Omental fat pad (tissue), 3 donors: ENCODE measurements at regions not wholly inside any gene's neighbourhood (a gene's known extent, or its start where the extent isn't known, plus 50 kb on each side); places are given as distances from the start of the nearest gene placed in this dataset.
"Not testable (repeated sequence)": the region's sequence is repeated elsewhere in the genome, so short reads cannot be mapped to it uniquely, and the experiment has no call there.

Experiments used
- ATAC-seq: fragments of 150-250 bp; one replicate; pipeline ENCODE4 v1.9.1; 2016; ENCODE audit warnings: mild to moderate bottlenecking, moderate library complexity; ENCODE audit not compliant: low FRiP score
- DNase-seq: peaks from one replicate; pipeline ENCODE4 v3.0.0-alpha.2; 2019; ENCODE audit warnings: low spot score
- TF ChIP-seq, protein P1 (sequence below), 3 donors: fragments of 450-650 bp; IDR thresholded peaks; one replicate each; pipeline ENCODE4 v1.5.1; 2016 to 2017; ENCODE audit warnings: antibody characterized with exemption in 3 of 3, mild to moderate bottlenecking in 3 of 3, moderate library complexity in 2 of 3

DNA sequence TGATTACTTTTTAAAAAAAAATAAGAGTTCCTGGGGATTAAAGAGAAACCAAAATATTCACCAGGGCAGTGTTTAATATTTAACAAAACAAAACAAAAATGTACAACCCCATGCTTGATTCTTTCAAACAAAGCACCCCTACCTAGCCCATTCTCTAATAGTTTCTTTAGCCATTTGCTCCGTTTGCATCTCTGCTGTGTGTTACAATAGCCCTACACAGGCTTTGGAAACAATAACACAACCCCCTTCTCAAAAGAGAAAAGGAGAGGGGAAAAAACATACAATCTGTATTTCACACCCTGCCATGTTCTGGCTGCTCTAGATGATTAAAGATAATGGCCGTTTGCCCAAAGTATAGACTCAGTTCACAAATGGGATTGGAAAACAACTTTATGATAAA lies 302.9 kb downstream of the CPS1 start:
- TF ChIP-seq, protein P1, sequence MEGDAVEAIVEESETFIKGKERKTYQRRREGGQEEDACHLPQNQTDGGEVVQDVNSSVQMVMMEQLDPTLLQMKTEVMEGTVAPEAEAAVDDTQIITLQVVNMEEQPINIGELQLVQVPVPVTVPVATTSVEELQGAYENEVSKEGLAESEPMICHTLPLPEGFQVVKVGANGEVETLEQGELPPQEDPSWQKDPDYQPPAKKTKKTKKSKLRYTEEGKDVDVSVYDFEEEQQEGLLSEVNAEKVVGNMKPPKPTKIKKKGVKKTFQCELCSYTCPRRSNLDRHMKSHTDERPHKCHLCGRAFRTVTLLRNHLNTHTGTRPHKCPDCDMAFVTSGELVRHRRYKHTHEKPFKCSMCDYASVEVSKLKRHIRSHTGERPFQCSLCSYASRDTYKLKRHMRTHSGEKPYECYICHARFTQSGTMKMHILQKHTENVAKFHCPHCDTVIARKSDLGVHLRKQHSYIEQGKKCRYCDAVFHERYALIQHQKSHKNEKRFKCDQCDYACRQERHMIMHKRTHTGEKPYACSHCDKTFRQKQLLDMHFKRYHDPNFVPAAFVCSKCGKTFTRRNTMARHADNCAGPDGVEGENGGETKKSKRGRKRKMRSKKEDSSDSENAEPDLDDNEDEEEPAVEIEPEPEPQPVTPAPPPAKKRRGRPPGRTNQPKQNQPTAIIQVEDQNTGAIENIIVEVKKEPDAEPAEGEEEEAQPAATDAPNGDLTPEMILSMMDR (IDR thresholded peaks at IDR 0.05): no peak
- DNase-seq (no peak), ATAC-seq (no peak)

DNA sequence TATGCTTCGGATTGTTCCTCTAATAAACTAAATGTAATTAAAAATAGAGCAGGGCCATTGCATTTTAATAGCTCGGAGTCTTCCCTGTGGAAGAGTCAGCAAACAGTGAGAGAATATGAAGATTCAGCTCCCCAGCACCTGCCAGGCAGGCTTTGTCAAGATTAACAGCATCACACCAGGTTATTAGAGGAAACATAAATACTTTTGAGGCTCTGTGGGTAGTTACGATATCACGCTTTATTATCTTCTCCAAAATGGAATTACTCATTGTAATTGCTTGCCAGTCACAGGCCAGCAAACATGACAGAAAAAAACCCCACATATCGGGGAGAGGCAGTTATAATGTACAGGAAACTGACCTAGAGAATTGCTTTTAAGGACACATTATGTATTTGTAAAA lies 303.9 kb downstream of the CPS1 start:
- DNase-seq (no peak), ATAC-seq (no peak)
- TF ChIP-seq, protein P1 (IDR thresholded peaks at IDR 0.05): no peak

DNA sequence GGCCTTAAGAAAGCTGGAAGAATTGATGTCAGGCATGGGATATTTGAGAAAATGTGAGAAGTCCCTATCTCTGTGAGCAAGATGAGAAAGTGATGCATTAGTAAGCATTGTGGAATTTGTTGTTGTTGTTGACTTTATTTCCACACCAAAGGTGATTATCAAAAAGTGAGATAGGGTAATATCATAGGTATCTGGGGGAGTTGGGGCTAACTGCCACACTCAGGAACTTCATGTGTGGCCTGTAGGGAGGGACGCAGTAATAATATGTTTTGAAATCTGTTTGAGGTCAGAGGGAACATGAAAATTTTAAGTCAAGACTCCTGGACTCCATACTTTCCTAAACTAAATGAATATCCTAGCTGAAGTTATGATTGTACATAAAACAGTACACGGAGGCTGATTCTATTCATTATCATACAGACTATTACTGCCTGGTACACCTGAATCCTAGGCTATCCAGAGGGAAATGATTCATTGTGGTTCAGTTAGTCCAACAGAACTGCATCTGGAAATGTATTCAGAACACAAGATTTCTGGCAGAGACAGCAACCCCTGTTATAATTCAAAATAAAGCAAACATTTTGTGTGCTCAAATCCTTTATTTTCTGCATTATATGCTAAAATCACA lies 304.8 kb downstream of the CPS1 start:
- DNase-seq (no peak), ATAC-seq (no peak)
- TF ChIP-seq, protein P1 (IDR thresholded peaks at IDR 0.05): no peak

DNA sequence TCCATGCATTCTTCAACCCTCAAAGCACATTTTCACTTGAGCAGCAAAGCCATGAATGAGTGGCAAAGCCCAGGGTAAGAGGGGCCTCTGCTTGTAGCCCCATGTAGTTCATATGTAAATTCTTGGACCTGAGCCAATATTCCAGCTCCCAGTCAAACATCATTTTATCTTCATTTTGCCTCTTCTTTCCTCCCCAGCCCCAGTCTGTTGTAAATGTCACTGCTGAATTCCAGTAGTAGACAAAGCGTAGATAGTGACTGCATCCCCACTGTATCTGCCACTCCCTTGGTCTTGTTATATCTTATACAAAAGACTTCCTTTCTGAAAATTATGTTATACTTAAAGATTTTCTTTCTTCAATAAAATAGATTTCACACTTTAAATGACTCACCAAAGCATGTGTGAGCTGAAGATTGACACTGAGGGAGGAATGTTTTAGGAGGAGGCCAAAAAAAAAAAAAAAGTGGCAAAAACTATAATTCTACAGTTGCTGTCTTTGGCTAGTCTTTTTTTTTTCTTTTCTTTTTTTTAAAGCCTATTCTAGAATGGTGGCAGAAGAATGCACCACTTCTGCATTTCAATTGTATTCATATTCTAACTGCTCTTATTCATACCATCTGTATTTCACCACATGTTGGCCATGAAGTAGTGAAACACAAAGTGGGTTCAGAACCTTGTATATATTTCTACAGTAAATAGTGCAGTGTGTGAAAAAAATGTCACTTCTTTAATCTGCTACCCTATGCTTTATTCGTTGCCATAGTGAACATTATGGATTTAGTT lies 306.1 kb downstream of the CPS1 start:
- TF ChIP-seq, protein P1 (IDR thresholded peaks at IDR 0.05): no peak
- ATAC-seq: no peak

DNA sequence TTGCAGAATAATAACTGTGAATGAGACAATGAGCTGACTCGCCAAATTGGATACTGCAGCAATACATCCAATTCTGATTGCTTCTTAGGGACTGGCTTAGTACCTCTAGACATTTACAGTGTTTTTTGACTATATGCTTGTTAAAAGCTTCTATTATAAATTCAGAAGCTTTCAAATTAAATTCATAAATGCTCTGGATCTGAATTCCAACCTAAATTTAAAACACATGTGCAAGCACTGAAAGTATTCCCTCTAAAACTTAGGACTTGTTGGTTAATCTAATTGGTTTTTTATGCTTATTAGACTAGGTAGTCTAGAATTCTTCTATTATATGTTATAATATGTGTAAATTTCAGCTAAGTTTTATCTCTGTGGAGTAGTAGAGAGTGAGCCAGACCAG lies 306.9 kb downstream of the CPS1 start:
- ATAC-seq (no peak), DNase-seq (no peak)
- TF ChIP-seq, protein P1 (IDR thresholded peaks at IDR 0.05): no peak

More for the DNA sequence above, 306.1 kb downstream of the CPS1 start:
- DNase-seq: no peak

DNA sequence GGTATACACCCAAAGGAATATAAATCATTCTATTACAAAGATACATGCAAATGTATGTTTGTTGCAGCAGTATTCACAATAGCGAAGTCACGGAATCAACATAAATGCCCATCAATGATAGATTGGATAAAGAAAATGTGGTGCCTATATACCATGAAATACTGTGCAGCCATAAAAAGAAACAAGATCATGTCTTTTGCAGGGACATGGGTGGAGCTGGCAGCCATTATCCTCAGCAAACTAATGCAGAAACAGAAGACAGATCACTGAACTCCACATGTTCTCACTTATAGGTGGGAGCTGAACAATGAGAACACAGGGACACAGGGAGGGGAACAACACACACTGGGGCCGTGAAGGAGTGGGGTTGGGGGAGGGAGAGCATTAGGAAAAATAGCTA lies 315.2 kb downstream of the CPS1 start:
- not testable (repeated sequence) for DNase-seq, ATAC-seq

DNA sequence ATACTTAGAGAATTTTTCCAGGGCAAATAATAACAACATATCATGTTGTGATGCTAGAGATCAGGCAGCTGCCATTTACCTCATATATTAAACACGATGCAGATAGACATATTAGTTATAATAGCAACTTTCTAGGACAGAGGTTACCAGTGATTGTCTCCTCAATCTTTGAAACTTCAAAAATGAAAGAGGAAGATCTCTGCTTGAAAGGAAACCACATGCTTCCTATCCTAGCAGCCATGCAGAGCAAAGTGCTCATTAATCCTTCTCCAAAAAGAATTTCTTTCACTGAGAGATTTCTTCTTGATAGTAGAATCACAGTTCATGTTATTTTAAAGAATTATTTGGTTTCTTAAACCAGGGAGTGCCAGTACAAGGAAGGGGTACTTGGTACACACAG lies 317.2 kb downstream of the CPS1 start:
- DNase-seq: no peak
- TF ChIP-seq, protein P1 (IDR thresholded peaks at IDR 0.05): no peak
- no peak for ATAC-seq
